ENCODE measurements at regions not wholly inside any gene's neighbourhood (a gene's known extent, or its start where the extent isn't known, plus 50 kb on each side); places are given as distances from the start of the nearest gene placed in this dataset.
"Not testable (repeated sequence)": the region's sequence is repeated elsewhere in the genome, so short reads cannot be mapped to it uniquely, and the experiment has no call there.

DNA sequence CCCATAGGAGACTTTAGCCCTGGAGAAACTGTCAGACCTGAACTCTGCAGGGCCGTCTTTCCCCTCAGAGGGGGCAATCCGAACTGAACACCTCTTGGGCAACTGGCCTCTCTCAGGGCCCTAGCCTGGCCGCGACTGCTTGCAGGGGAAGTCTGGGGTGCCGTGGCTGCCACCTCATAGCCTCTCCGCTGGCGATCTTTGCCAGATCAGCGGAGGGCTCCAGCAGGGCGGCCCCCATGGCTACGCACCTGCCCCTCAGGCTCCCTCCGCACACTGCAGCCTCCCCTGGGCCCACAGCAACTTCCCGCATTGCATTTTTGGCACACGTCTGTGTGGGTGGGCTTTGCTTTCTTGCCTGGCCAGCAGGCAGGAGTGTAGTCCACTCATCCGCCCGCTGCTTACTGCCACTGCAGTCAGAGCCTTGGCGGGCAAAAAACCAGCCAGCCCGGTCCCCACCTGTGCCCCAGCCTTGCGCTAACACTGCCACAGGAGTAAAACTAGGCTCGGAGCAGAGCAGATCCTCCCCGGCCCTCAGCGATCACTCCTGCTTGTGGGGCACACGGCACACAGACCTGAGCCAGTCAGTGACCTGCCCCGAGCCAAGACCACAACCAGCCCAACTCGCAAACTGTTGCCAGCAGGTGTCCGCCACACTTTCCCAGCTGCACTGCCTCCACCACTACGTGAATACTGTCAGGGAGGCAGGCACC is 266.8 kb upstream of the CBLB start:
- H3K4me1 ChIP-seq = no peaks in the 10 kb centered on the region
- no peaks in the 10 kb centered on the region for H3K36me3 ChIP-seq
- H3K27ac ChIP-seq = no peak overlapping the region
- H3K4me3 ChIP-seq = no peak overlapping the region
- no peaks in the 10 kb centered on the region for H3K9me3 ChIP-seq
- TF ChIP-seq POLR2A (IDR thresholded peaks at IDR 0.05) (no peak), CTCF (IDR thresholded peaks at IDR 0.05) (no peak)
- H3K27me3 ChIP-seq = no peaks in the 10 kb centered on the region
- no peak for DNase-seq
- intact Hi-C loops (cut with DNase I; ENCODE audit: low total_unique reads) = no loop called here

DNA sequence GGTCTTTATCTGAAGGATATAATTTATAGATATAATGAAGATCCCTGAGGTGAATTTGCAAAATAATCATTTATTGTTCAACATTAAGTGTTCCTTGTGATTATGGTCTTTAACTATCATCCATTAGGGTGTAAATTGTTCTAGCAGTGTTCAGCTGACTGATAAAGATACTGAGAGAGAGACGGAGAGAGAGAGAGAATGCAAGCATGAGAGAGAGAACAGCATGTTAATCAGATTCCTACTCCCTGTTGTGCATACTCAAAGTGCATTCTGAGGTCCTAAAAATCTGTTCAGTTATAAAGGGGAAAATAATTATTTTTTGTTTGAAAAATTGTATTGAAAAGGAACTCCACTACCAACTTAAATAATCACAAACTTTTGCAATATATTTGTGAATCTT is 271.0 kb upstream of the CBLB start:
- H3K9me3 ChIP-seq = no peaks in the 10 kb centered on the region
- H3K4me3 ChIP-seq = no peak overlapping the region
- intact Hi-C loops (cut with DNase I; ENCODE audit: low total_unique reads) = no loop called here
- H3K27ac ChIP-seq = no peak overlapping the region
- no peak for DNase-seq
- no peak for TF ChIP-seq CTCF (IDR thresholded peaks at IDR 0.05)
- no peak for TF ChIP-seq POLR2A (IDR thresholded peaks at IDR 0.05)
- H3K27me3 ChIP-seq = no peaks in the 10 kb centered on the region
- no peaks in the 10 kb centered on the region for H3K4me1 ChIP-seq
- H3K36me3 ChIP-seq = no peaks in the 10 kb centered on the region

DNA sequence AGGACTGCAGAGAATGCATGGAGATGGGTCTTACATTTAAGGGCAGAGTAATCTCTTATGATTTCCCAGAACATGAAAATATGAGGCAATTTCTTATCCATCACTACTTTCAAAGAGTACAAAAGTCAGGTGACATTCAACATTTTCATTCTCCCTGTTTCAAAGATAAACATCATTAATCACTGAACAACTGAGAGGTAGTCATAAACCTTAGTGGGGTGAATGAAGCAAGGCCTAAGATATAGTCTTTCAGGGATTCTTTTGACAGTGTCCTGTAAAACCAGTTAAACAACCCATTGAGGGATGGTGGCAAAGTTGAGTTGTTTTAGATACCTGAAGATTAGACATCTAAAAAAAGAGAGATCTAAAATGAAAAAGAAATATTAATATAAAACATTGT is 271.6 kb upstream of the CBLB start:
- no peak for TF ChIP-seq CTCF (IDR thresholded peaks at IDR 0.05)
- TF ChIP-seq POLR2A (IDR thresholded peaks at IDR 0.05) = no peak

GRCh38 chr3:106144030-106144429 is 275.2 kb upstream of the CBLB start:
- intact Hi-C loops (cut with DNase I; ENCODE audit: low total_unique reads) = no loop called here
- no peak for DNase-seq
- H3K27ac ChIP-seq = no peak overlapping the region
- H3K4me3 ChIP-seq = no peak overlapping the region
- H3K9me3 ChIP-seq = no peaks in the 10 kb centered on the region
- H3K27me3 ChIP-seq = no peaks in the 10 kb centered on the region
- H3K4me1 ChIP-seq = no peaks in the 10 kb centered on the region
- H3K36me3 ChIP-seq = no peaks in the 10 kb centered on the region
- TF ChIP-seq CTCF (IDR thresholded peaks at IDR 0.05) (no peak), POLR2A (IDR thresholded peaks at IDR 0.05) (no peak)

More for the DNA sequence above, 271.6 kb upstream of the CBLB start:
- no peak overlapping the region for H3K4me3 ChIP-seq
- intact Hi-C loops (cut with DNase I; ENCODE audit: low total_unique reads) = no loop called here
- H3K36me3 ChIP-seq = no peaks in the 10 kb centered on the region
- H3K27ac ChIP-seq = no peak overlapping the region
- H3K4me1 ChIP-seq = no peaks in the 10 kb centered on the region
- H3K9me3 ChIP-seq = no peaks in the 10 kb centered on the region
- DNase-seq = no peak
- H3K27me3 ChIP-seq = no peaks in the 10 kb centered on the region

DNA sequence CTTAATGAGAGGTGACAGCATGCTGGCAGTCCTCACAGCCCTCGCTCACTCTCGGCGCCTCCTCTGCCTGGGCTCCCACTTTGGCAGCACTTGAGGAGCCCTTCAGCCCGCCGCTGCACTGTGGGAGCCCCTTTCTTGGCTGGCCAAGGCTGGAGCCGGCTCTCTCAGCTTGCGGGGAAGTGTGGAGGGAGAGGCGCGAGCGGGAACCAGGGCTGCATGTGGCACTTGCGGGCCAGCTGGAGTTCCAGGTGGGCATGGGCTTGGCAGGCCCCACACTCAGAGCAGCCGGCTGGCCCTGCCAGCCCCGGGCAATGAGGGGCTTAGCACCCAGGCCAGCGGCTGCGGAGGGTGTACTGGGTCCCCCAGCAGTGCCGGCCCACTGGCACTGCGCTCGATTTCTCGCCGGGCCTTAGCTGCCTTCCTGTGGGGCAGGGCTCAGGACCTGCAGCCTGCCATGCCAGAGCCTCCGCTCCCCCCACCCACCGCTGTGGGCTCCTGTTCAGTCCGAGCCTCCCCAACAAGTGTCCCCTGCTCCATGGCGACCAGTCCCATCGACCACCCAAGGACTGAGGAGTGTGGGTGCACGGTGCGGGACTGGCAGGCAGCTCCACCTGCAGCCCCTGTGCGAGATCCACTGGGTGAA is 279.7 kb upstream of the CBLB start:
- H3K4me1 ChIP-seq; H3K27me3 ChIP-seq; H3K27ac ChIP-seq; intact Hi-C loops (cut with DNase I; ENCODE audit: low total_unique reads); H3K36me3 ChIP-seq; H3K9me3 ChIP-seq; H3K4me3 ChIP-seq; DNase-seq: not testable (repeated sequence)

All from uterus (tissue), 3 donors.